ENCODE measurements at regions not wholly inside any gene's neighbourhood (a gene's known extent, or its start where the extent isn't known, plus 50 kb on each side); places are given as distances from the start of the nearest gene placed in this dataset.

DNA sequence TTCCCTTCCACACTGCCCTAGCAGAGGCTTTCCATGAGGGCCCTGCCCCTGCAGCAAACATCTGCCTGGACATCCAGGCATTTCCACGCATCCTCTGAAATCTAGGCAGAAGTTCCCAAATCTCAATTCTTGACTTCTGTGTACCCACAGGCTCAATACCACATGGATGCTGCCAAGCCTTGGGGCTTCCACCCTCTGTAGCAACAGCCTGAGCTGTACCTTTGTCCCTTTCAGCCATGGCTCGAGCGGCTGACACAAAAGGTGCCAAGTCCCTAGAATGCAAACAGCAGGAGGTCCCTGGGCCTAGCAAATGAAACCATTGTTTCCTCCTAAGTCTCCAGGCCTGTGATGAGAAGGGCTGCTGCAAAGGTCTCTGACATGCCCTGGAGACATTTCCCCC, 744.5 kb upstream of the LINC00305 start:
- no peak for TF ChIP-seq EZH2 (IDR thresholded peaks at IDR 0.05; ENCODE audit: low read depth)
- TF ChIP-seq, protein P1, sequence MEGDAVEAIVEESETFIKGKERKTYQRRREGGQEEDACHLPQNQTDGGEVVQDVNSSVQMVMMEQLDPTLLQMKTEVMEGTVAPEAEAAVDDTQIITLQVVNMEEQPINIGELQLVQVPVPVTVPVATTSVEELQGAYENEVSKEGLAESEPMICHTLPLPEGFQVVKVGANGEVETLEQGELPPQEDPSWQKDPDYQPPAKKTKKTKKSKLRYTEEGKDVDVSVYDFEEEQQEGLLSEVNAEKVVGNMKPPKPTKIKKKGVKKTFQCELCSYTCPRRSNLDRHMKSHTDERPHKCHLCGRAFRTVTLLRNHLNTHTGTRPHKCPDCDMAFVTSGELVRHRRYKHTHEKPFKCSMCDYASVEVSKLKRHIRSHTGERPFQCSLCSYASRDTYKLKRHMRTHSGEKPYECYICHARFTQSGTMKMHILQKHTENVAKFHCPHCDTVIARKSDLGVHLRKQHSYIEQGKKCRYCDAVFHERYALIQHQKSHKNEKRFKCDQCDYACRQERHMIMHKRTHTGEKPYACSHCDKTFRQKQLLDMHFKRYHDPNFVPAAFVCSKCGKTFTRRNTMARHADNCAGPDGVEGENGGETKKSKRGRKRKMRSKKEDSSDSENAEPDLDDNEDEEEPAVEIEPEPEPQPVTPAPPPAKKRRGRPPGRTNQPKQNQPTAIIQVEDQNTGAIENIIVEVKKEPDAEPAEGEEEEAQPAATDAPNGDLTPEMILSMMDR (conservative IDR thresholded peaks at IDR 0.05): no peak

All from PC-9 (cell line).